ENCODE measurements at regions not wholly inside any gene's neighbourhood (a gene's known extent, or its start where the extent isn't known, plus 50 kb on each side); places are given as distances from the start of the nearest gene placed in this dataset.
"Not testable (repeated sequence)": the region's sequence is repeated elsewhere in the genome, so short reads cannot be mapped to it uniquely, and the experiment has no call there.

DNA sequence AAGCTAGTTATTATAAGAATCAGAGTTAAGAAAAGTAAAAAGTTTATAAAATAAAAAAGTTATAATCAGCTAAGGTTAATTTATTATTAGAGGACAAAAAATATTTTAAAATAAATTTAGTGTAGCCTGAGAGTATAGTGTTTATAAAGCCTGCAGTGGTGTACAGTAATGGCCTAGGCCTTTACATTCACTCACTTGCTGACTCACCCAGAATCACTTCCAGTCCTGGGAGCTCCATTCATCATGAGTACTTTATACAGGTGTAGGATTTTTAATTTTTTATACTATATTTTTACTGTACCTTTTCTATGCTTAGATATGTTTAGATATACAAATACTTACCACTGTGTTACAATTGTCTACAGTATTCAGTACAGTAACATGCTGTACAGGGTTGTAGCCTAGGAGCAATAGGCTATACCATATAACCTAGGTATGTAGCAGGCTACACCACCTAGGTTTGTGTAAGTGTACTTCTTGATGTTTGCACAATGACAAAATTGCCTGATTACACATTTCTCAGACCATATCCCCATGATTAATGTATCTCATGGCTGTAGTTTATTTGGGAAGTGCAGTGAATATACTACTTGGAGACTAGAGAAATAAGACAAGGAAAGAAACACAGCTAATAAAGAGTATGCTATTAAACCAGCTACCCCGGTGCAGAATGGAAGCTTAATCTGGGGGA is 101.9 kb upstream of the GALNT15 start:
- Histone ChIP-seq H3K36me3 (replicated peaks in 1 of 2; ENCODE audit: control extremely low read depth in 1 of 2, control insufficient read depth in 1 of 2, extremely low read depth in 1 of 2, insufficient read depth in 2 of 2, low read length in 1 of 2) (no peaks in the 10 kb centered on the region), H4K20me1 (ENCODE audit: control insufficient read depth, insufficient read depth, low read length, poor library complexity, severe bottlenecking) (no peaks in the 10 kb centered on the region), H3K4me1 (ENCODE audit: control insufficient read depth in 2 of 2, insufficient read depth in 2 of 2, low read length in 2 of 2) (no peaks in the 10 kb centered on the region), H3K27me3 (replicated peaks in 1 of 4; ENCODE audit: control extremely low read depth in 1 of 4, control insufficient read depth in 3 of 4, insufficient read depth in 4 of 4, low read length in 3 of 4) (no peaks in the 10 kb centered on the region), H2AFZ (ENCODE audit: insufficient read depth, low read depth, low read length, poor library complexity, severe bottlenecking) (no peak overlapping the region), H3K9me3 (ENCODE audit: control extremely low read depth in 1 of 3, control insufficient read depth in 2 of 3, insufficient read depth in 1 of 3, low read length in 2 of 3) (peaks cover 3 to 13% (median 6%) of the 10 kb centered on the region in 3 donors), H3K79me2 (ENCODE audit: control insufficient read depth, insufficient read depth, low read length) (no peaks in the 10 kb centered on the region), H3K4me2 (replicated peaks; ENCODE audit: low read depth, low read length, poor library complexity, severe bottlenecking) (no peak overlapping the region), H3K9ac (ENCODE audit: low read length) (no peak overlapping the region), H3K4me3 (ENCODE audit: control extremely low read depth in 1 of 5, extremely low read depth in 1 of 5, insufficient read depth in 1 of 5, low read depth in 2 of 5, low read length in 4 of 5) (no peak overlapping the region), H3K27ac (ENCODE audit: low read length in 2 of 2) (no peak overlapping the region)
- DNase-seq (no peak), ATAC-seq (ENCODE audit: low read depth) (no peak)
- peaks cover 9% of the 10 kb centered on the region for H3K9me3 Mint-ChIP-seq (ENCODE audit: insufficient read depth)
- ChIA-PET POLR2A (no interaction called here), CTCF (interaction anchor here (0.8 to 1.7 kb wide), 3 partner anchors 14 to 23 kb away, joined by 3 to 5 read pairs (median 3); no protein-coding TSS in a partner anchor)
- whole genome bisulfite sequencing (ENCODE audit: insufficient coverage) = 100% methylated on average over 1 of the region's 1 CpG
- peaks cover 2% of the 10 kb centered on the region for H3K27me3 Mint-ChIP-seq
- TF ChIP-seq EZH2 (IDR thresholded peaks at IDR 0.05; ENCODE audit: borderline replicate concordance, insufficient read depth, low read depth, low read length, poor library complexity, severe bottlenecking) = no peak
- TF ChIP-seq, protein P1, sequence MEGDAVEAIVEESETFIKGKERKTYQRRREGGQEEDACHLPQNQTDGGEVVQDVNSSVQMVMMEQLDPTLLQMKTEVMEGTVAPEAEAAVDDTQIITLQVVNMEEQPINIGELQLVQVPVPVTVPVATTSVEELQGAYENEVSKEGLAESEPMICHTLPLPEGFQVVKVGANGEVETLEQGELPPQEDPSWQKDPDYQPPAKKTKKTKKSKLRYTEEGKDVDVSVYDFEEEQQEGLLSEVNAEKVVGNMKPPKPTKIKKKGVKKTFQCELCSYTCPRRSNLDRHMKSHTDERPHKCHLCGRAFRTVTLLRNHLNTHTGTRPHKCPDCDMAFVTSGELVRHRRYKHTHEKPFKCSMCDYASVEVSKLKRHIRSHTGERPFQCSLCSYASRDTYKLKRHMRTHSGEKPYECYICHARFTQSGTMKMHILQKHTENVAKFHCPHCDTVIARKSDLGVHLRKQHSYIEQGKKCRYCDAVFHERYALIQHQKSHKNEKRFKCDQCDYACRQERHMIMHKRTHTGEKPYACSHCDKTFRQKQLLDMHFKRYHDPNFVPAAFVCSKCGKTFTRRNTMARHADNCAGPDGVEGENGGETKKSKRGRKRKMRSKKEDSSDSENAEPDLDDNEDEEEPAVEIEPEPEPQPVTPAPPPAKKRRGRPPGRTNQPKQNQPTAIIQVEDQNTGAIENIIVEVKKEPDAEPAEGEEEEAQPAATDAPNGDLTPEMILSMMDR (IDR thresholded peaks at IDR 0.05) = no peak
- H3K4me1 Mint-ChIP-seq = no peaks in the 10 kb centered on the region
- no peak overlapping the region for H3K27ac Mint-ChIP-seq
- intact Hi-C loops (cut with micrococcal nuclease) = no loop called here
- no peak overlapping the region for H3K4me3 Mint-ChIP-seq

DNA sequence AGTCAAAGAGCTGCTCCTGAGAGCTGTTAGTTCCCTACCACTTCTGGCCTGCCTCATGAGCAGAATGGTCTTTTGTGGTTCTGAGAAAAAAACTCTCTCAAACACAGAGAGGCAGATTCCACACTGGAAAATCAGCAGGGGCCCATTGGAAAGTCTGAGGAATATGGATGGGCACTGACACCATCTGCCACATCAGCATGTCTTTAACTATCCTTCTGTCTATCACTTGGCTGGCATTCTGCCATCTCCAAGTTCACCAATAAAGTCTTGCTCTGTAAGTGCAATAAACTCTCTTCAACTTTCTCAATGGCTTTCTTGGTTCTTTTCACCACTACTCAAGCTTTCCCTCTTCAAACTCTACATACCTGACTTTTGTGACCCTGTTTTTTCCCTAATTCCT is 101.3 kb upstream of the GALNT15 start:
- no peaks in the 10 kb centered on the region for H4K20me1 ChIP-seq (ENCODE audit: control insufficient read depth, insufficient read depth, low read length, poor library complexity, severe bottlenecking)
- no peak overlapping the region for H3K4me3 ChIP-seq (ENCODE audit: control extremely low read depth in 1 of 5, extremely low read depth in 1 of 5, insufficient read depth in 1 of 5, low read depth in 2 of 5, low read length in 4 of 5)
- no peaks in the 10 kb centered on the region for H3K27me3 ChIP-seq (replicated peaks in 1 of 4; ENCODE audit: control extremely low read depth in 1 of 4, control insufficient read depth in 3 of 4, insufficient read depth in 4 of 4, low read length in 3 of 4)
- TF ChIP-seq EZH2 (IDR thresholded peaks at IDR 0.05; ENCODE audit: borderline replicate concordance, insufficient read depth, low read depth, low read length, poor library complexity, severe bottlenecking) = no peak
- TF ChIP-seq, protein P1 (IDR thresholded peaks at IDR 0.05) = no peak
- ChIA-PET POLR2A (no interaction called here), CTCF (interaction anchor here (1.7 kb wide), 1 partner anchor 19 kb away, joined by 5 read pairs; no protein-coding TSS in a partner anchor)
- no peaks in the 10 kb centered on the region for H3K27me3 Mint-ChIP-seq
- H2AFZ ChIP-seq (ENCODE audit: insufficient read depth, low read depth, low read length, poor library complexity, severe bottlenecking) = no peak overlapping the region
- H3K27ac Mint-ChIP-seq = no peak overlapping the region
- H3K9ac ChIP-seq (ENCODE audit: low read length) = no peak overlapping the region
- H3K9me3 Mint-ChIP-seq (ENCODE audit: insufficient read depth) = peaks cover 11% of the 10 kb centered on the region
- no peaks in the 10 kb centered on the region for H3K79me2 ChIP-seq (ENCODE audit: control insufficient read depth, insufficient read depth, low read length)
- no peak for ATAC-seq (ENCODE audit: low read depth)
- intact Hi-C loops (cut with micrococcal nuclease) = no loop called here
- peaks cover 4 to 13% (median 6%) of the 10 kb centered on the region in 3 donors for H3K9me3 ChIP-seq (ENCODE audit: control extremely low read depth in 1 of 3, control insufficient read depth in 2 of 3, insufficient read depth in 1 of 3, low read length in 2 of 3)
- DNase-seq = no peak
- H3K36me3 ChIP-seq (replicated peaks in 1 of 2; ENCODE audit: control extremely low read depth in 1 of 2, control insufficient read depth in 1 of 2, extremely low read depth in 1 of 2, insufficient read depth in 2 of 2, low read length in 1 of 2) = no peaks in the 10 kb centered on the region
- no peak overlapping the region for H3K4me2 ChIP-seq (replicated peaks; ENCODE audit: low read depth, low read length, poor library complexity, severe bottlenecking)
- no peak overlapping the region for H3K4me3 Mint-ChIP-seq
- no peaks in the 10 kb centered on the region for H3K4me1 ChIP-seq (ENCODE audit: control insufficient read depth in 2 of 2, insufficient read depth in 2 of 2, low read length in 2 of 2)
- H3K4me1 Mint-ChIP-seq = no peaks in the 10 kb centered on the region
- H3K27ac ChIP-seq (ENCODE audit: low read length in 2 of 2) = no peak overlapping the region

- ATAC-seq (ENCODE audit: low read depth); H4K20me1 ChIP-seq (ENCODE audit: control insufficient read depth, insufficient read depth, low read length, poor library complexity, severe bottlenecking); H3K9ac ChIP-seq (ENCODE audit: low read length); H3K27ac ChIP-seq (ENCODE audit: low read length in 2 of 2); H3K4me1 ChIP-seq (ENCODE audit: control insufficient read depth in 2 of 2, insufficient read depth in 2 of 2, low read length in 2 of 2); CTCF ChIA-PET; H3K27me3 ChIP-seq (replicated peaks in 1 of 4; ENCODE audit: control extremely low read depth in 1 of 4, control insufficient read depth in 3 of 4, insufficient read depth in 4 of 4, low read length in 3 of 4); H3K27ac Mint-ChIP-seq; POLR2A ChIA-PET; intact Hi-C loops (cut with micrococcal nuclease); DNase-seq; H3K36me3 ChIP-seq (replicated peaks in 1 of 2; ENCODE audit: control extremely low read depth in 1 of 2, control insufficient read depth in 1 of 2, extremely low read depth in 1 of 2, insufficient read depth in 2 of 2, low read length in 1 of 2); H3K4me1 Mint-ChIP-seq; H2AFZ ChIP-seq (ENCODE audit: insufficient read depth, low read depth, low read length, poor library complexity, severe bottlenecking); H3K79me2 ChIP-seq (ENCODE audit: control insufficient read depth, insufficient read depth, low read length); H3K4me3 Mint-ChIP-seq; H3K27me3 Mint-ChIP-seq; H3K4me3 ChIP-seq (ENCODE audit: control extremely low read depth in 1 of 5, extremely low read depth in 1 of 5, insufficient read depth in 1 of 5, low read depth in 2 of 5, low read length in 4 of 5); H3K4me2 ChIP-seq (replicated peaks; ENCODE audit: low read depth, low read length, poor library complexity, severe bottlenecking): not testable (repeated sequence)
- H3K9me3 Mint-ChIP-seq (ENCODE audit: insufficient read depth) = peaks cover 11% of the 10 kb centered on the region
- H3K9me3 ChIP-seq (ENCODE audit: control extremely low read depth in 1 of 3, control insufficient read depth in 2 of 3, insufficient read depth in 1 of 3, low read length in 2 of 3) = peaks cover 4 to 13% (median 6%) of the 10 kb centered on the region in 3 donors
Observed at GRCh38 chr3:16073990-16074671, 100.3 kb upstream of the GALNT15 start.
